ENCODE measurements at regions not wholly inside any gene's neighbourhood (a gene's known extent, or its start where the extent isn't known, plus 50 kb on each side); places are given as distances from the start of the nearest gene placed in this dataset.
"Not testable (repeated sequence)": the region's sequence is repeated elsewhere in the genome, so short reads cannot be mapped to it uniquely, and the experiment has no call there.

DNA sequence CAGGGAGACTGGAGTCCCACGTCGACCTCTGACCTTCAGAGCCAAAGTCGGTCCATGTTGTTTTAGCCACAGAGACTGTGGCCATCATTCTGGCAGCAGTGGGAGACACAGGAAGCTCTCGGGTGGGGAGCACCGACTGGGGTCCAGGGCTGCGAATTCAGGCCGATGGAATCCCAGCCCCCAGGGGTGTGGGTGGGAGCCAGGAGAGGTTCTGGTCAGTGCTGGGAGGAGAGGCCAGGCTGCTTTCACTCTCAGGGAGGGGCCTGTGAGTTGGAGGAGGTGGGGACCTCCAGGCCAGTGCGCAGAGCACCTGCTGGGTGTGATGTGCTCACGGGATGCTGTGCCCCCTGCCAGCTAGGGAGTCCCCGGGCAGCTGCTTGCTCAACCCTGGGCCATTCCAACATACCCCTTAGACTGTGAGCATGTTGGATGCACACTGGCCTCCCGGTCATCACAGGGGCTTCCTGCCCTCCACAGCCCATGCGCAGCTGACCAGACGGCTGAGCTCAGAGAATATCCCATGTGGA, 196.5 kb downstream of the LAT start:
- not testable (repeated sequence) for TF ChIP-seq CTCF, POLR2A (IDR thresholded peaks at IDR 0.05)

Data from uterus (tissue), 2 donors.